HG03439 (cell line): ENCODE measurements at regions not wholly inside any gene's neighbourhood (a gene's known extent, or its start where the extent isn't known, plus 50 kb on each side); places are given as distances from the start of the nearest gene placed in this dataset.

Source experiments
- ATAC-seq: cut with Tn5 transposase; IDR thresholded peaks from one replicate; pipeline ENCODE4 v1.9.1; 2021; ENCODE audit warnings: mild to moderate bottlenecking, moderate library complexity; ENCODE audit not compliant: unreplicated experiment

DNA sequence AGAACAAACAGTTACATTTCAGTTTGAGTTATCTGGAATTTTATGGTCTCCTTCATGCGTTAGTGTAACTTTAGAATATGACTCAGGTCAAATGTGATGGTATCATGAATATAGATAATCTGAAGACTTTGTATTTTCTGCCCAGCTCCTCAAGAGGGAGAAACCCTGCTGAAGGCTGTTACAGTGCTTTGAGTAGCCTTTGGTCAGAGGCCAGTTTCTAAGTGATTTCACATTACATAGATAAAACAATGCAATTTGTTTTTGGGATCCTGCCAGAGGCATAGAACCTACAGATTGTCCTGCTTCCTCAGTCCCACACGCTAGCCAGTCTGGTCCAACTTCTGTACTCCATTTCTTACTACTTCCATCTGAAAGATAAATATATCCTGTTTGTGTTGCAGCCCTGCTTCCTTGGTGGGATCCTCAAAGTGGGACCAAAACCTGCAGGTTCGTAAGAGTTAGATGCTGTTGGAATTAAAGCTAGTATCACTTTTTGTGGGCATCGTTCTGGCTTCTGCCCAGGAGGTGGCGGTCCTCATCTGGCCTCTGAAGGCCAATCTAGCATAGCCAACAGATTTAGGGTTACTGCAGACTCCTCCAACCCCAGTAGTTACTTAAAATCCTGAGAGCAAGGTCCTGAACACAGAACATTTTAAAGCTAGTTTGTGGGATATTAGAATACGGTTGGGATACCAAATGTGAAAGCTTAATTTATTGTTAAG, 645.8 kb upstream of the USP24 start:
- no peak for ATAC-seq

DNA sequence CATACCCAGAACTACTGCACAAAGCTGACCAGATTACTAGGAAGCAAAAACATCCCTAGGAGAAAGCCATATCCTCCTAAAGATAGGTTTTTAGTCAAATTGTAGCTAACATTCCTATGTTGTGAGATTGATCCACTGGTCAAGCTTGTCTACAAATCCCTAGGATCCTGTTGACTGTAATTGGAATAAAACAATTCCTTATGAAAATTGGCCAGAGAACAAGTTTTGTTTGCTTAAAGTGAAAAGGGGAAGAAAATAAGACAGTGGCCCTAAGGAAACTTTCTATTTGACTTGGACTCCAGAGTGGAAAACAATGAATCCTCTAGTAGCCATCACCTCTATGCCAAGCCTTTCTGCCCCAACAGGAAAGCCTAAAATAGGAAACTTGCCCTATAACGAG, 645.2 kb upstream of the USP24 start:
- no peak for ATAC-seq

DNA sequence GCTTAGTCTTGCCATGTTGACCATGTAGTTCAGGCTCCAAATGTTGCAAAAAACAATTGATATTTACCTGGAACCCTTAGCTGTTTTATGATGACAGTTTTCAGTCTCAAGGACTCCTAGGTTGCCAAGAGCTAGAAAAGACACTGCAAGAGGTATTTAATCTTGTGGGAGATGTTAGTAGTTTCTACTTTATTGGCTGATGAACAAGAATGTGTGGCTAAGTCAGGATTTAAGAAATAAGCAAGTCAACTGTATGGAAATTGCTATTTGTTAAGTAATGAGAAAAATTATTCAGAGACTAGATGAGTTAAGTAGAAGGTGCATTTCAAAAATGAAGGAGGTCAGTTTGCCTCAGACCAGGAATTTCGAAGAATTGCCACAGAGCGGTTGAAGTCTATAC, 639.7 kb upstream of the USP24 start:
- no peak for ATAC-seq

DNA sequence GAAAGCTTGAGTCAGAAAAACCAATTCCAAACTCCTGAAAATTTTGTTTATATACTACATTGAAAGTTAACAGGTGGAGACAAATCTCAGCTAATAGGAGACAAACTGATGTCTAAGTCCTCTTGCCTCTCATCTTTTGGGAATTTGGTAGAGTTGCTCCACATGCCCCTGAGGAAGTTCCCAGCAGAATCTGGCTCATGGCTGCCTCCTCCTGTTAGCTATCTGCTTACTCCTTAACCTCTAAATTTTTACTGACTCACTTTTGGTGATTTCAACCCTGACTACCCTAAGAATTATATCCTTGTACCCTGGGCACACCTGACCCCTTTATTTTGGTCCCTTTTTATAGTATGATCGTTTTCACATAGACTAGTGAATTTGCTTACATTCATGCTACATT, 633.7 kb upstream of the USP24 start:
- no peak for ATAC-seq

DNA sequence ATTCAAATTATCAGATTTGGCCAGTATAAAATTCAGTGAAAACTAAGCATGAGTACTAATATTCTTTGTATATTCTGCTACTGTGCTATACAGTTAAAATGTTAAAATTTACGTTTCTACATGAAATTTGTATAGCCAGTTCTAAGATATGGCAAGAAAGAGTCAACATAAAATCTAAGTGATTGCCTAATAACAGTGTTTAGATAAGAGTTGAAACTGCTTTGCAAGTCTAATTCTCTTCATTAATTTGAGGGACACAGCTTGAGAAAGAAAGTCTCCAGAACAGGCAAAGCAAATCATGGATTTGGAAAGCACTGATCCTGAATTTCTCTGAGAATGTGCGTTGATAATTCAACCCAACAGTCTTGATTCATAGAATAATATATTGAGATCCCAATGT, 630.9 kb upstream of the USP24 start:
- ATAC-seq: no peak

DNA sequence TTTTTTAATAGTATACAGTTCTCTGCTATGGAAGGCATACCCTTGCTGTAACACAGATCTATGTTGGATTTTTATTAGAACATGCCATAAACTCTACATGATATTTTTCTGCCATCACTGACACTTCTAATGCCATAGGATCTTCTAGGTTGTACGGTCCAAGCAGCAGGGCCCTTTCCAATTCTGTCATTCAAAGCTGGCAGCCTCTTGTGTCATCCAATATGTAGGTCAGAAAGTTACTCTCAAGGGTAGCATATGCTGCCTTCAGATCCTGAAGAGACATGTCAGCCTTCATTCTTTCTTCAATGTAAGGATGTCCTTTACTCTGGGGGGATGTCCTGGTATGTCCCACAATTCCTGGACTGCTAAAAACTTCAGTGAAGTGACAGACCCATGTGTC, 629.2 kb upstream of the USP24 start:
- ATAC-seq: no peak

DNA sequence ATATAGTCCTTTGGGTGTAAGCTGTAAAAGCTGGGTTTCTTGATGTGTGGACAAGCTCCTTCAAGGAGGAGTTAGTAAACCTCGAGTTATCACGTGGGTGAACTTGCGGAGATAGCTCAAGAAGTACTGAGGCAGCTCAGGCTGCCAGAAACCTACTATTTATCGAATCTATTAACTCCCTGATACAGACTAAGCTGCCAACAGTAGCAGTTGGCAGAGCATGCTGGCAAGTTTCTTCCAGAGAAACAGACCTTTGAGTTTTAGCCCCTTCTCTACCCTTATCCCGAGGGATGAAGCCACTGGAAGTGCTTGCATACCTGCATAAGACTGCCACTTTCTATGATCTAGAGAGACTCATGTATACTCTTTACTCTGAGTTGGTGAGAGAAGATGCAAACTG, 624.5 kb upstream of the USP24 start:
- ATAC-seq: no peak

DNA sequence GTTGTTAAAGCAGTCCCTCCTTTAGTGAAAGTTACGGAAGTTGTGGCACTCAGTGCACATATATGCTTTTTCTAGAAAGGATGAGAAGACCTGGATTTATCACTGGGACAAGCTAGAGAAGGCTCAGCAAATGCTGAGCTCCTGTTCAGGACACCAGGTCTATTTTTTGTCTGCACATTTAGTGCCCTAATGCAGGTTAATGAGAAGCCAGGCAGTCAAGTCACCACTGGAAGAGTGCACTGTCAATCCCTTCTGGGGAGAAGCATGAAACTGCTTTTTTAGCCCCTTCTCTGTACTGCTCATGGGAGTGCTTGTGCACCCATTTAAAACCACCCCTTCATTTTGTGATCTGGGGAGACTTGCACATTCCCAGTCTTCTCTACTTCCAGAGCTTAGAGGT, 624.1 kb upstream of the USP24 start:
- no peak for ATAC-seq

DNA sequence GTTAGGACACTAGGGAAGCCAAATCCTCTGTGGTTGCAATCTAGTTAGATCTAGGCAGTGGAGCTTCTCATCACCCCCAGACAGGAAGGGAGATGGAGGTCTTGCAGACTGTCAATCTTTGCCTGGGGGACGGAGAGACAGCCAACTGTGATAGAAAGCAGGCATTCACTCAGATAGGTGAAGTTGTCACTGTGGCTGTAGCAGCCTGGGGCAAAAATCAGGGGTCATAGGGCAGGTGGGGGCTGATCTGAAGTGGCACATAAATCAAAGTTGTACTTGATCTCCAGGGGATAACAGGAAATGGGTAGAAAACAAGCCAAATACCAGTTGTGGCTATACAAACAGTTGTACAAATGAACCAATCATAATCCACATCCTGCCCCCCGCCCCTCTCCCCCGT, 620.9 kb upstream of the USP24 start:
- no peak for ATAC-seq

DNA sequence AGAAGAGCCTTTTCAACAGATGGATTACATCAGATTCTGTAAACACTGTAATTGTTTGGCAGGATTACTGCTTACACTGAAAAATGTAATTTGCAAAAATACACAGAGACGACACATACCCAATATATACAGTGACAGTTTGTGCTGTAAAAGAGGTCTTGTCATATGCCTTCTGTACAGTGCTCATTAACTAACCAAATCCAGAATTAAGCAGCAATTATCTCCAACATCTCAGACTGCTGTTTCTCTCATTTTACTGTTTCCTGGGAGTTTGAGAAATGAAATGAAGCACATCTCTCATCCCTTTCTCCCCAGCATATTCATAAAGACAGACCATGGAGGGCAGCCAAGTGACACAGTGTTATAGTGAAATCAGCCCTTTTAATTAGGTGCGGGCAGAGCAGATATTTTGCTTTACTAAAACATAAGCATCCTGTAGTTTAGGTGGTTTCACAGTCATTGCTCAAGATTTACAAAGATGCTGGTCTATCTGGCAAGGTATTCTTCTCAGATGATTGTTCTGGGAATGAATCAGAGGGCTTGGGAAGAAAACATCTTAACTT, 618.4 kb upstream of the USP24 start:
- no peak for ATAC-seq

DNA sequence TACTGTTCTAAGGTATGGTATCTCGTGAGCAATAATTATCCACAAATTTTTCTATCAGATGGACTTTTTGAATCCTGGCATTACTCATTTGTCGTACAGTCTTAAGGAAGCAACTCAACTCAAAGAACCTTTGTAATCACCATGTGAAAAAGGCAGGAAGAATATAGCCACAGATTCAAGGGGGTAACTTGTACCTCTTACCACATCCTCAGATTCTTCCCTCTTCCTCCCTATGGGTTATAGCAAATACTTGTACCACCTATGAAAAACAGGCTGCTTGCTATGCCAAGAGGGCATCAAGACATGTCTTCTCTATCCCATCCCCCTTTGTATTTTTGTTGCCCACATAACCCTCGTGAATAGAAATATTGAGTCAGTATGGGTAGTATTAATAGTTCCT, 616.6 kb upstream of the USP24 start:
- ATAC-seq: no peak

DNA sequence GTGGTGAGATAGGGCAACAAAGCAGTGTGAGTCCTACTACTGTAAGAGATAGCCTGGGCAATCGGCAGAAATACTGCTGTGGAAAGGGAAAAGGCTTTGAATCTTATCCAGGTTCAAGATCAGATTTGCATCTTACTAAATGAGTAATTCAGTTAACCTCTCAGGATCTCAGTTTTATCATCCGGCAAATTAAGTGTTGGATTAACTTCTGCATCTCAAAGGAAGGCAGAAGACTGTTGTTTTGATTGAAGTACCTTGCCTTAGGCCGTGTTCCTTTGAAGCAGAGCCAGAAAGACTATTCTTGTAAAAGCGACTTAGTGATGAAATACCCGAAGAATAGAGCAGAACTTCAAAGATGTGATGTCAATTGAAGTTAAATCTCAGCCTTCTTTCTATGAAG, 612.9 kb upstream of the USP24 start:
- no peak for ATAC-seq

DNA sequence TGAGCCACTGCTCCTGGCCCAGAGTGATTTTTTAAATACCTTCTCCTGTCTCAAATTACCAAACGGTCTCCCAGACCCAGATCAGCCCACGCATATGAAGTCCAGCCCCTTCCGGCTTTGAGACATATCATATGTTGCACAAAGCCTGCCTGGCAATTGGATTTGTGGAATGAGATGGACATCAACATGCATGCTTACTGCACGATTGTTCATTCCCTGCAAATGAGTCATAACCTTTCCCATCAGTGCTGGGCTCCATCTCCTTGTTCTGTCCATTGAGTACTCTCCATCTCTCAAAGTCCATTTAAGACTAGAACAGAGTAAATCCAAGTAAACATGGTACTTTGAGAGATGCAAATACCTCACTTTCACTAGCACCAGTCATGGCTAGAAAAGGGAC, 612.2 kb upstream of the USP24 start:
- no peak for ATAC-seq

DNA sequence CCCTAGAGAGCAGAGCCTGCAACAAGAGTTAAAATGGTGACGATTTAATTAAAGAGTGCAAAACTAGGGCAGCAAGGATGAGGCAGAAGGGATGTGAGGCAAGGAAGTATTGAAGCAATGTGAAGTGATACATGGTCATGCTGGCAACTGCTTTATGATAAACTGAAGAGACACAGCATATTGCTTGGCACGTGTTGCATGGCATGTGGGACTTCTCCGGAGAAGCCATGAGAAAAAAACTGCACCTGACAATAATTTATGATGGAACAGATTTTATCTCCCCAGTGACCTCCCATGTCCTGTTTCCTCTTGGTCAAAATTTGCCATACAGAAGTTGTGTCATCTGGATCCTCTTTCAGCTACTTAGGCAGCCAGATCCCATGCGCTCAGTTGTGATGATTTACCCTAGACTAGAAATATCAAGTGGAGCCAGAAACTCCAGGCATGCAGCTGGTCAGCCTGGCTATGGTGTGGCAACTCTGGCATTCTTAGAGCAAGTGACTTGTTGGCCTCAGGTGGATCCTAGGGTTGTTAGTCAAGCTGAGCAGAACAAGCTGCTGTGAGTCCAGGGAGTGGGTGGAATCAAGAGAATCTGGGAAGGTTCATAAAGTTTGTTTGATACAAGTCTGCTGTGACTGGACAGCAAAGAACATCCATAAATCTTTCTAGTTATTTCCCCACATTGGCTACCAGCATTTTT, 611.4 kb upstream of the USP24 start:
- ATAC-seq: no peak

DNA sequence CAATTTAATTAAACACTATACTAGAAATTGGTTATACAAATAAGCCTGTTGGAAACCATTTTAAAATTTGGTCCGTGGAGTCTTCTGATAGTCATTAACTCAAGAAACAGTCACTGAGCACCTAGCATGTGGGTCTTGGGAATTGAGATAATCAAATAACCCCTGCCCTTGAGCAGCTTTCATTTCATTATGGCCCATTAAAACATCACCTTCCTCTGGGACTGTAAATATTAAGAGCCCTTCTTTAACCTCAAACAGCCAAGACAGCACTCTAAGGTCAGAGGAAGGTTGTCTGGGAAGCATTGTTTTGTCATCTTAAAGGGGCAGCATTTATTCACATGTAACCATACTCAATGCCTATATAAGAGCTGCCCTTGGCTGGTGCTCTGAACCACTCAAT, 610.3 kb upstream of the USP24 start:
- no peak for ATAC-seq

DNA sequence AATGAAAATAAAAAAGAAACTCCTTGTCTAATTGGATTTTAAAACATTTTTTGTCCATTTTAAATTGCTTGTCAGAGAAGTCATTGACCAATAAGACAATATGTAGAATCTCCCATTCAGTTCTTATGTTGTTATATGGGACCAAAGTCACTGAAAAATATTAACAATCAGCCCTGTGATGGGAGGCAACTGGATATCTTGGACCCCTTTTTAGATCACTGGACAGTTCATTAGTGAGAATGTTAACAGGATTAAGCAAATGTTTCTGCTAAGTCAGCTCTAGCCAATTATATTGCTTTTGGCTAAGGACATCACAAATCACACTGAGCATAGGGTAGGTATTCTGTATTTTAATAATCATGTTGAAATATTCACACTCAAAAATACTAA, 609.1 kb upstream of the USP24 start:
- ATAC-seq: no peak

DNA sequence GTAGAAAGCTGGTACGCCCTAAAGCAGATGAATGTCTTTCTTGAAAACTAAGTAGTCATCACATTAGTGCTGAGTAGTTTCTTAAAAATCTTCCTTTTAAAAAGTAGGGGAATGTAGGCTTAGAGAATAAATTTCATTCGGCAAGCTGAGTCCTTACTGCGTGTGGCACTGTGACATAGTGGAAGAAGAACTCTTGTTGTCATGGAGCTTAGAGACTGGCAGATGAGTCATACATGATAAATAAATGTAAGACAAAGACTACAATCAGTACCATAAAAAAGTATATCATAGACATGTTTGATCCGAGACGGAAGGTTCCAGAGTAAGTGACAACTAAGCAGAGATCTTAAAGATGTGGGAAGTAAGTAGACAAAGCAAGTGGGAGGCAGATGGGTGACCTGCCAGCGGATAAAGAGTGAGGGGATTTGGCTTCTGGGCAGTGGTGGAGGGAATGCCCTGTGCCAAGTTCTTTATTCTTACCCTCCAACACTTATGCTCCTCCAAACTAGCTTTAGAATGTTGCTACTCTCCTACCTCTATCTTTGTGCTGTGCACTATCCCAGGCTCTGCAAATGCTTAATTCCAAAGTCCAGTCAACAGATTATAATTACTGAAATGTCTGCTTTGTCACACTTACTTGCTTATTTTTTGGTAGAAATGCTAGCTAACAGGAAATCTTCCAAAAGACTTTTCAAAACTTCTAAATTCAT, 608.5 kb upstream of the USP24 start:
- no peak for ATAC-seq

DNA sequence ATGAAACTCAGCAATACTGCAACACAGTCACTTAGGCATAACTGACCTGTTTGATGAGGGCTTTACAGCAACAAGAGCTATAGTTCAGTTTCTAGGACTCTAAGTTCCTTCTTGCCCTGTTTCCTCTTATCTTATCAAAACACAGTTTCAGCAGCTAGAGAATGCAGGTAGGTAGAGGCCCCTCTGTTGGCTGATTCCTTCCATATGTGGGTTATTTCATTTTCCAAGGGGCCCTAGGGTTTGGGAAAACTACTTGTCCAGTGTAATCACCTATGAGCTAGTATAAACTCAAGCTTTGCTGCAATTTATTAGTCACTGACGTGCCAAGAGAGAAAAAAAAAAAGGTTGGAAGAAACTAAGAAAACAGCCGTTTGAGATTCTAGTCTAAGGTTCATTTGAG, 607.7 kb upstream of the USP24 start:
- ATAC-seq: no peak

DNA sequence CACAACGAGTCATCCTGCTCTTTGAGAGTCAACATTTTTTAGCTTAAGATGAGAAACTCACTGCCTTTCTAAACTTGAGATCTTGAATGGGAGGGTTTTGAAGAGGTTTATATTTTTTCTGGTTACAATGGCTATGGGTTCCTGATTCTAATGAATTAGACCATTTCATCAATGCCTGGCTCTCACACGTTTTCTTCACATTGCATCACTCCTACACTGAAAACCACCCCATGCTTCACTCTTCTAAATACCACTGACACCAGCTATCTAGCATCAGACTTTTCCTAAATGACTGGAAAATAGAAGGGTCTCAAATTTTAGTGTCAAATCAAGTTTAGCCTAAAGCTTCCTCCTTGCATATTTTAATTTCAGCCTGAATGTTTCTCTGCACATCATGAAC, 606.1 kb upstream of the USP24 start:
- no peak for ATAC-seq

DNA sequence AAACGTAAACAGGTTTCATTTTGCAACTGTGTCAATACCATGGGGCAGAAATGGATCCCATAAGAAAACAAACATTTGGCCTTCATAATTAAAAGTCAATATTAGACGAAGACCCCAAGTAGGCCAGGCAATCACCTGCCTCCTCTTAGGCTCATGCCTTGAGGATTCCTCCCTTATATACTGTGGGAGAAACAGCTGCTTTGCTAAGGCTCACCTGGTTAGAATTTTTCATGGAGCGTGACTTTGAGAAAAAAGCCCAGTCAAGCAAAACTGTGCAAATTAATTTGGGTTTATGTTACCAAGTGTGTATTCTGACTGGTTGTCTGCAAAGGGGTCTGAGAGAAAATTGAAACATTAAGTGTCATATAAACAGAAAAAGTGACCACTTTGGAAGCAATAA, 605.3 kb upstream of the USP24 start:
- ATAC-seq: no peak

DNA sequence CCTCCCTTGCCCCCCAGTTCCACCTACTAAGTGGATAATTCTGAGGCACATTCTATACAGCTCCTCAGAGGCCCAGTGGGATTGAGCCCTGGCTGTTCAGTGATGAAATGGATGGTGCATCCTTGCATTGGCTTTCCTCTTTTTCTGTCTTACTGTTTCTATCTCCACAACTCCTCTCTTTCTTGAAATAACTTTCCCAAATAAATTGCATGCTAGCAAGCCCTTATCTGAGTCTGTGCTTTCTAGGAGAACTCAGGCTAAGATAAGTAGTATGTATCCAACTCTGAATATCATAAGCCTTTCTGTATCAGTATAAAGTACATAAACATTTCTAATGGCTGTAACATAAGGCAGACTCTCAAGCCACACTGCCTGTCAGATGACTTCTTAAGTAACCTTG, 603.8 kb upstream of the USP24 start:
- ATAC-seq: no peak
